Left lung (tissue), 4 donors: ENCODE measurements at regions not wholly inside any gene's neighbourhood (a gene's known extent, or its start where the extent isn't known, plus 50 kb on each side); places are given as distances from the start of the nearest gene placed in this dataset.

Experiments used
- ATAC-seq: fragments of 200-7000 bp; cut with Tn5 transposase; one replicate; pipeline ENCODE4 v1.9.1; 2020; ENCODE audit warnings: moderate library complexity
- DNase-seq, 4 donors: peaks; one replicate each; pipeline ENCODE4 v3.0.0-alpha.2; 2013 to 2020
- H3K27ac ChIP-seq, 2 donors: fragments of 200-600 bp; sonication (generic) in 1 of 2; one replicate each; pipeline versions ENCODE4 v1.5.0 to v1.8.0; 2020 to 2021
- H3K27me3 ChIP-seq, 2 donors: fragments of 200-600 bp; sonication (generic) in 1 of 2; one replicate each; pipeline versions ENCODE4 v1.5.0 to v1.8.0; 2020 to 2021
- H3K36me3 ChIP-seq, 2 donors: fragments of 200-600 bp; sonication (generic) in 1 of 2; one replicate each; pipeline versions ENCODE4 v1.5.0 to v1.8.0; 2020 to 2021
- H3K4me1 ChIP-seq, 2 donors: fragments of 200-600 bp; one replicate each; pipeline ENCODE4 v1.8.0; 2021
- H3K4me3 ChIP-seq, 2 donors: fragments of 200-600 bp; sonication (generic) in 1 of 2; one replicate each; pipeline versions ENCODE4 v1.5.0 to v1.8.0; 2020 to 2021; ENCODE audit warnings: mild to moderate bottlenecking in 1 of 2
- H3K9me3 ChIP-seq, 2 donors: fragments of 200-600 bp; sonication (generic) in 1 of 2; one replicate each; pipeline versions ENCODE4 v1.5.0 to v1.8.0; 2020 to 2021
- intact Hi-C, 2 donors: fragments of 100-400 bp; cut with DNase I; formaldehyde crosslinking; loops; one replicate each; pipeline versions ENCODE4 v1.11.2 to v1.14.2; 2022
- TF ChIP-seq, protein P1 (sequence below), 2 donors: fragments of 200-600 bp; sonication (generic) in 1 of 2; IDR thresholded peaks; one replicate each; pipeline versions ENCODE4 v1.5.0 to v1.8.0; 2021; ENCODE audit warnings: antibody characterized with exemption in 2 of 2
- donor health status: DM: no; HTN: yes; CAD: no.
- donor health status: DM: no; HTN: no; CAD: no.

- H3K9me3 ChIP-seq: no peaks in the 10 kb centered on the region
- ATAC-seq: no peak
- intact Hi-C loops: no loop called here
These were observed 216.4 kb downstream of the MN1 start for GRCh38 chr22:27585141-27585540.

GRCh38 chr22:27588268-27588667, 213.3 kb downstream of the MN1 start:
- no peak for ATAC-seq
- intact Hi-C loops: no loop called here
- Histone ChIP-seq H3K9me3 (no peaks in the 10 kb centered on the region), H3K4me1 (no peaks in the 10 kb centered on the region), H3K27ac (no peak overlapping the region), H3K27me3 (no peaks in the 10 kb centered on the region), H3K36me3 (no peaks in the 10 kb centered on the region), H3K4me3 (no peak overlapping the region)
- DNase-seq: no peak
- TF ChIP-seq, protein P1, sequence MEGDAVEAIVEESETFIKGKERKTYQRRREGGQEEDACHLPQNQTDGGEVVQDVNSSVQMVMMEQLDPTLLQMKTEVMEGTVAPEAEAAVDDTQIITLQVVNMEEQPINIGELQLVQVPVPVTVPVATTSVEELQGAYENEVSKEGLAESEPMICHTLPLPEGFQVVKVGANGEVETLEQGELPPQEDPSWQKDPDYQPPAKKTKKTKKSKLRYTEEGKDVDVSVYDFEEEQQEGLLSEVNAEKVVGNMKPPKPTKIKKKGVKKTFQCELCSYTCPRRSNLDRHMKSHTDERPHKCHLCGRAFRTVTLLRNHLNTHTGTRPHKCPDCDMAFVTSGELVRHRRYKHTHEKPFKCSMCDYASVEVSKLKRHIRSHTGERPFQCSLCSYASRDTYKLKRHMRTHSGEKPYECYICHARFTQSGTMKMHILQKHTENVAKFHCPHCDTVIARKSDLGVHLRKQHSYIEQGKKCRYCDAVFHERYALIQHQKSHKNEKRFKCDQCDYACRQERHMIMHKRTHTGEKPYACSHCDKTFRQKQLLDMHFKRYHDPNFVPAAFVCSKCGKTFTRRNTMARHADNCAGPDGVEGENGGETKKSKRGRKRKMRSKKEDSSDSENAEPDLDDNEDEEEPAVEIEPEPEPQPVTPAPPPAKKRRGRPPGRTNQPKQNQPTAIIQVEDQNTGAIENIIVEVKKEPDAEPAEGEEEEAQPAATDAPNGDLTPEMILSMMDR (IDR thresholded peaks at IDR 0.05): no peak

More at GRCh38 chr22:27585141-27585540, 216.4 kb downstream of the MN1 start:
- H3K27me3 ChIP-seq: no peaks in the 10 kb centered on the region
- DNase-seq: no peak
- H3K4me1 ChIP-seq: no peaks in the 10 kb centered on the region
- TF ChIP-seq, protein P1 (IDR thresholded peaks at IDR 0.05): no peak
- no peaks in the 10 kb centered on the region for H3K36me3 ChIP-seq
- H3K27ac ChIP-seq: no peak overlapping the region
- no peak overlapping the region for H3K4me3 ChIP-seq

GRCh38 chr22:27588915-27589314, 212.6 kb downstream of the MN1 start:
- TF ChIP-seq, protein P1 (IDR thresholded peaks at IDR 0.05): no peak
- no peak for ATAC-seq
- no peaks in the 10 kb centered on the region for H3K27me3 ChIP-seq
- intact Hi-C loops: no loop called here
- DNase-seq: no peak
- H3K9me3 ChIP-seq: no peaks in the 10 kb centered on the region
- no peak overlapping the region for H3K27ac ChIP-seq
- H3K36me3 ChIP-seq: no peaks in the 10 kb centered on the region
- H3K4me3 ChIP-seq: no peak overlapping the region
- H3K4me1 ChIP-seq: no peaks in the 10 kb centered on the region

GRCh38 chr22:27591060-27591459, 210.5 kb downstream of the MN1 start:
- TF ChIP-seq, protein P1 (IDR thresholded peaks at IDR 0.05): no peak
- DNase-seq: no peak

GRCh38 chr22:27593378-27593777, 208.2 kb downstream of the MN1 start:
- no peak for DNase-seq
- H3K4me3 ChIP-seq: no peak overlapping the region
- intact Hi-C loops: no loop called here
- H3K4me1 ChIP-seq: no peaks in the 10 kb centered on the region
- no peaks in the 10 kb centered on the region for H3K27me3 ChIP-seq
- TF ChIP-seq, protein P1 (IDR thresholded peaks at IDR 0.05): no peak
- no peaks in the 10 kb centered on the region for H3K36me3 ChIP-seq
- H3K27ac ChIP-seq: no peak overlapping the region
- ATAC-seq: no peak
- H3K9me3 ChIP-seq: no peaks in the 10 kb centered on the region

More at GRCh38 chr22:27591060-27591459, 210.5 kb downstream of the MN1 start:
- no peak overlapping the region for H3K4me3 ChIP-seq
- H3K4me1 ChIP-seq: no peaks in the 10 kb centered on the region
- no peaks in the 10 kb centered on the region for H3K36me3 ChIP-seq
- no peak for ATAC-seq
- no peaks in the 10 kb centered on the region for H3K9me3 ChIP-seq
- intact Hi-C loops: no loop called here
- H3K27ac ChIP-seq: no peak overlapping the region
- no peaks in the 10 kb centered on the region for H3K27me3 ChIP-seq
